SIG-M5 treated with dmso at 0.1 percent for 504 hours (cell line): ENCODE measurements at regions not wholly inside any gene's neighbourhood (a gene's known extent, or its start where the extent isn't known, plus 50 kb on each side); places are given as distances from the start of the nearest gene placed in this dataset.
A peak's percentile ranks its signal among the peaks of the same experiment; 100 is the strongest.
"Not testable (repeated sequence)": the region's sequence is repeated elsewhere in the genome, so short reads cannot be mapped to it uniquely, and the experiment has no call there.

Experiments
- DNase-seq: peaks from one replicate; lab custom pipeline; 2025; ENCODE audit not compliant: unreplicated experiment; lab: John Stamatoyannopoulos, UW

DNA sequence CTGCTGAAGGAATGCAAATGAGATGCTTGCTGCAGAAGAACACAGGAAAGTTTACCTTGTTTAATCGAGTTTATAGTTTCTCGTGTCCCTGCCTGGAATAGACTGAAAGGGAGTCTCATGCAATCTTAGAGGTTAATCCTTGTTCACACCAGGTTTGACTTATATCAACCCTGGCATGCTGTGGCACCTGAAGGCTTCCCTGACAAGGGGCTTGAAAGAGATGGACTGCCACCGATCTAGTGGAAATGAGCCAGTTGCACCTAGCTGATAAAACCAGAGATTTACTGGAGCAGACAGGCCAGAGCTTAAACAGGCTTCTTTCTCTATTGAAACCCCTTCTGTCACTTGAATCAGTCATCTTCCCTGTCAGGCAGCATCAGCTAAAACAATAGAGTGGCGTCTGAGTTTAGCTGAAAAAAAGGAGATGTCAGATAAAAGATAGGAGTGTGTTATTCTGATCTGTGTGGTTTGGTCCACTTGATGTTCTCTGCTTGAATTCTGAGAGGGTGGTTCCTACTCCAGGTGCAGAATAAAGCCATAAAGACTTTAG is 349.7 kb downstream of the RWDD3 start:
- DNase-seq: no peak

DNA sequence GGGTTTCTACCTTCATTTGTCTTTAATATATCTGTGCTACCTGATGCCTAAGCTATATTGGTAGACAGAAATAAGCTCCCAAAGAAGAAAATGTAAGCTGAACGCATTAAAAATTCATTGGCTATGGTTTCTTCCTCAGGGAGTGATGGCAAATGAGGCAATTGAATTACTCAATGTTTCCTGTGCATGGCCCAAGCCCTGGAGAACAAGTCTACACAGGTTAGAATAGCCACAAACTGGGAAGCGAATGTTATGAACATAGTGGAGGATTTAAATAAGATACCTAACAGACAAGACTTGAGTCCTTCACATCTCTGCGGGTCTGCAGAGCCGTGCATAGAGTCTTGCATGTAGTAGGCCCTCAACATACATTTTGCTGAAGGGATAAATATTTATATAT is 350.3 kb downstream of the RWDD3 start:
- DNase-seq: no peak

GRCh38 chr1:95604771-95605170 is 370.8 kb downstream of the RWDD3 start:
- no peak for DNase-seq

DNA sequence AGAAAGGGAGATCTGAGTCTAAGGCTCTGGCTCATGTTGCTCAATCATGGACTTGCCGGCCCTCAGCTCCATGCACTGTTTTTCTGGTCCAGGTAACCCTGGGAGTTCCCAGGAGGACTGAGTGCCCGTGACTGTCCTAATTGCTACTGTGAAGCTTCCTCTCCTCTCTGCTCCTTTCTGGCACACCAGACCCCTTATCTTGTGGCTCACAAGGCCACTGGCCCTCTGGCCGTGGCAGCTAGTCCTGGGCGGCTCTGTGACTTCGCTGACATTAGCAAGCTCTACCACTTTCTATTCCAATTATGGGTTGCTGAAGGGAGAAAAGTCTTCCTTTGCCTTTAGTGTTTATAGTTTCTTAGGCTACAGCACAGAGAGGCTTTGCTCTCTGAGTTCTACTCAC is 380.2 kb downstream of the RWDD3 start:
- DNase-seq: no peak

GRCh38 chr1:95615421-95615820 is 381.4 kb downstream of the RWDD3 start:
- DNase-seq: no peak

DNA sequence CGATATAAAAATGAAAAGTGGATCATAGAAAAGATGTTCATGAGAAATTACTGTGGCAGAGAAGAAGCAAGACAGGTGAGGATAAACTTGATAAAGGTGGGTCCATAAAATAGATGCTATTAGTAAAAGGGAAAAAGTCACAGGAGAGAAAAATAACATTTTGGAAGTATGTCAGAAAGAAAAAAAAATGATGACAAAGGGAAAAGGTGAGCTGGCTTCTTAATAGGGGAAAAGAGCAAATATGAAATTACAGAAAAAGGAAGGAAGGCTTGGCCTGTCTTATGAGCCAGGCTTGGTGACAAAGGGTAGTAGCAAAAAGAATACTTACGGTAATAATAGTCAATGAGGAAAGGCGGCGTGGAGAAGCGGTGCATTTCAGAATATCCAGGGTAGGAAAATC is 386.1 kb downstream of the RWDD3 start:
- DNase-seq: no peak

DNA sequence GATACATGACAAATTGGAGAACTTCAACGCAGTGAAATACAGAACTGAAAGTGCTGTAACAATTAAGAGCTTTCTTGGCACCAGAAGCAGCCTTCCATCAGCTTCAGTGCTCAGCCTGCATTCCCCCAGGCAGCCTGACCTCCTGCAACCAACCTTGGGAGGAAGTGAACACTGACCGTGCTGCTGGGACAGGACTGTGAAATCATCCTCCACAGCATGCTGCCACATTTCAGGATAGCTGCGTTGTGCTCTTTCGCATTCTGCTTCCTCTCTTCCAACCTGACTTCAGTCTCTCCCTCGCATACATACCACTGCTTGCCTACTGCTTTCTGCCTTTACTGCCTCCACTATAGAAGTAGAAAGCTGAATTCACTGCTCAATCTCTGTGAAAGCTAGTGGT is 388.6 kb downstream of the RWDD3 start:
- DNase-seq: peak; percentile 15

DNA sequence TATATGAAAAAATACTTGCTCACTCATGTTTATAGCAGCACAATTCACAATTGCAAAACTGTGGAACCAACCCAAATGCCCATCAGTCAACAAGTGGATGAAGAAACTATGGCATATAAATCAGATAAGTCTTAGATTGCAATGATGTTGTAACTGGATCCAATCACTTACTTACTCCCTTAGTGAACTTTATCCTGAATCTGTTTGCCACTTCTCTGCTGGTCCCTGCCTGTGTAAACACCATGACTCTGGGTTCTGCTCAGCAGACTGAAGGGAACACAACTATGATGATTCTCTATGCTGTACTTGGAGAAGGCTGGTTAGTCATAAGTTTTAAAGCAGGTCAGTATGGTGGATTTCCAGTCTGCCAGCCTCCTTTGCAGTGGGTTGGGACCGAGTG is 391.2 kb downstream of the RWDD3 start:
- DNase-seq: no peak

GRCh38 chr1:95627244-95627643 is 393.2 kb downstream of the RWDD3 start:
- no peak for DNase-seq

- DNase-seq: no peak
Observed at GRCh38 chr1:95631695-95632094, 397.7 kb downstream of the RWDD3 start.

DNA sequence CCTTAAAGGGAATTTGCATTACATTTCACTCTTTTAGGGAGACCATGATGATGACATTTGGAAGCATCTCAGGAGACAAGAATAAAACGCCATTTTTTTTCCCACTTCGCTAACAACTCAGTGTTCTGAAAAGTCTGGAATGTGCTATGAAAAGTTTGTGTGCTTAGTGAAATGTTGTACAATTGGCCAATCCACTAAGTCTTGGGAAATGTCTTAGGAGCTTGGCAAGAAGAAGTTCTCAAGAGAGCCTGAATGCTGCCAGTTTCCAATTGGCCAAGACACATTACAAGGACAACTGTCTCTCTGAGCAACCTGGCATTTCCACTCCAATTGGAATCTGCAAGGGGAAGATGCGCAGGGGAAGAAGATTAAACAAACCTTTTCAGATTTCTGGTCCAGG is 401.8 kb downstream of the RWDD3 start:
- no peak for DNase-seq

- no peak for DNase-seq
Observed at GRCh38 chr1:95636897-95637296, 402.9 kb downstream of the RWDD3 start.

DNA sequence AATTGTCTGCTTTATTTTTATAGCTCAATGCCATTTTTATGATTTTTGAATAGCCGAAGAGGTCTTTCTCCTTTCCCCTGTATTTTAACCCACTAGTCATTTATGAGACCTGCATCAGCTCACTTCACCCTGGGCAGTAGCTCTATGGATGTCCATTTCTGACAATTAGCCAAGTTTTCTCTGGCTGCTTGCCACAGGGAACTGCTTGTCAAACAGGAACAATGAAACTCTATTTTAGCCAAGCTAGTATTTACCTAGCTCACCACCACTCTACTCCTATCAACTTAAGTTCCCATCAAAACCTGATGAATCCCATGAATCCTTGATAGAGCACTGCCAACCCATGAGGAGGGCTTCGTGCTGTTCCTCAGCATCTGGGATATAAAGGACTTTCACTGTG is 406.7 kb downstream of the RWDD3 start:
- DNase-seq: no peak

GRCh38 chr1:95641386-95641785 is 407.4 kb downstream of the RWDD3 start:
- DNase-seq: no peak

DNA sequence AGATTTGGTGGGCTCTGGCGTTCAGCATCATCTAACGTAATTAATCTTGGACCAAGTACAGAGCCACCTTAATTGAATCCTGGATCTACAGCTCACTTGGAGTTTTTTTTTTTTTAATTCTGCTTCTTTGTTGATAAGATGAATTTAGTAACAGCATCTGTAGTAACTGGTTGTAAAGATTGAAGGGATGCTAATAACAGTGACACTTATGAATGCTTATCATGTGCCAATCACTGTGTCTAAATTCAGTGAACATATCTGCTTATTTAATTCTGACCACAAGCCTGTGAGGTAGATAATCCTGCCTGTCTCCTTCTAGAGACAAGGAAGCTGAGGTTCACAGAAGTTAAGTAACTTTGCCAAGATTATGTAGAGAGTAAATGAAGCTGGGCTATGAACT is 408.0 kb downstream of the RWDD3 start:
- DNase-seq: no peak

- no peak for DNase-seq
Observed at GRCh38 chr1:95643071-95643470, 409.1 kb downstream of the RWDD3 start.

- not testable (repeated sequence) for DNase-seq
Observed at GRCh38 chr1:95645126-95645525, 411.1 kb downstream of the RWDD3 start.

- no peak for DNase-seq
Observed at GRCh38 chr1:95650631-95651030, 416.6 kb downstream of the RWDD3 start.

GRCh38 chr1:95652423-95652965 is 418.5 kb downstream of the RWDD3 start:
- no peak for DNase-seq

- DNase-seq: no peak
Observed at GRCh38 chr1:95653618-95654017, 419.6 kb downstream of the RWDD3 start.

GRCh38 chr1:95655321-95656020 is 421.5 kb downstream of the RWDD3 start:
- no peak for DNase-seq

DNA sequence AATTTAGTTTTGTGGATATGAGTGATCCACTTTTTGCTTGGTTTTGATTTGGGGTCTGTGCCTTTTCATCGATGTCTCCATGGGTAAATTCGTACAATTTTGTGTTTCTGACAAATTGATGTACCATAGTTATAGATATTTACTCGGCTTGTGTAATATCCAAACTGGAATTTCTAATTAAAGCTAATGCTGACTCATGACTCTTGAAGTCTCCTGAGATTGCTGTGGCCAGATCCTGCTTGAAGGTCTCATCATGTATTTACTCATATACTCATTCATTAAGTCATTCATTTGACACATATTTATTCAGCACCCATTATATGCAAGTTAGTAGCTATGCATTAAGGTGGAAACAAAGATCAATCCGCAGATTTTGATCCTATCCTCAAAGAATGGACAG is 423.2 kb downstream of the RWDD3 start:
- DNase-seq: no peak

DNA sequence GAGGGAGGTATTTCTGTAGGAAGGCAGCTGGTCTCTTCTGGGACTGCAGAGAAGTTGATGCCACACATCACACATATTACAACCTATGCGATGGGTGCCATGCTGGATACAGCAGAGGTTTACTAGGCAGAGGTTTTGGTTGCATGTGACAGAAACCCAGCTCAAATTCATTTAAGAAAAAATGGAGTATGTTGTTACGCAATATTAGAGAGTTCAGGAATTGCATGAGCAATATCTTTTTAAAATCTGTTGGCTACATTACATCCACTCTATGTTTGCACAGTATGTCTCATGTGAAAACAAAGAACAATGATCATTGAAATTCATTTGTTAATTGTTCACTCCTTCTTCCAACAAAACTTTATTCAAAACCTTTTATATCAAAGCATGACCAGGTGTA is 425.2 kb downstream of the RWDD3 start:
- no peak for DNase-seq
